ENCODE measurements at regions not wholly inside any gene's neighbourhood (a gene's known extent, or its start where the extent isn't known, plus 50 kb on each side); places are given as distances from the start of the nearest gene placed in this dataset.

- TF ChIP-seq CTCF (IDR thresholded peaks at IDR 0.05; ENCODE audit: low read length): no peak
- TF ChIP-seq EZH2 (IDR thresholded peaks at IDR 0.05; ENCODE audit: borderline replicate concordance, low read length): no peak
Measured at GRCh38 chr16:73124665-73125375, 76.9 kb upstream of the ZFHX3 start.
